ENCODE measurements at regions not wholly inside any gene's neighbourhood (a gene's known extent, or its start where the extent isn't known, plus 50 kb on each side); places are given as distances from the start of the nearest gene placed in this dataset.

DNA sequence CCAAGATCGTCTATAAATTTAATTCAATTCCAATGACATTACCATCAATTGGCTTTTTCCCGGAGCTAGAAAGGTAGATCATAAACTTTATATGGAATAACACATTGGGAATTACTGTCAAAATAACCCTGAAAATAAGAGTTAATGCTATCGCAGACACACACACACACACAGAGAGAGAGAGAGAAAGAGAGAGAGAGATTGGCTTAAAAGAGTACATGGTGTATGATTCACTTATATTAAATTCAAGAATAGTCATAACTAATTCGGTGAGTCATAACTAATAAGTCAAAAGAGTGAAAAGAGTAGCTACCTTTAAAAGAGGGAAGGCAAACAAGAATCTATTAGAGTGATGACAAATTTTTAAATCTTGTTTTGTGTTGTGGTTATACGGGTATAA lies 425.5 kb downstream of the TBC1D32 start:
- no CpG with 5 or more reads among the region's 5 CpGs for WGBS (ENCODE audit: insufficient coverage)
- Histone ChIP-seq H3K9me3 (no peaks in the 10 kb centered on the region), H3K27ac (ENCODE audit: low read length) (no peak overlapping the region), H3K4me3 (ENCODE audit: control insufficient read depth in 1 of 2, extremely low read depth in 1 of 2, low read length in 1 of 2) (no peak overlapping the region), H3K36me3 (ENCODE audit: control insufficient read depth in 2 of 2, extremely low read depth in 1 of 2, insufficient read depth in 1 of 2, low read length in 1 of 2) (no peaks in the 10 kb centered on the region), H3K4me1 (ENCODE audit: control insufficient read depth in 1 of 2, extremely low read depth in 1 of 2, insufficient read depth in 2 of 2, low read length in 2 of 2) (no peaks in the 10 kb centered on the region), H3K27me3 (replicated peaks in 1 of 2; ENCODE audit: control insufficient read depth in 2 of 2, extremely low read depth in 1 of 2, insufficient read depth in 2 of 2, low read length in 1 of 2) (no peaks in the 10 kb centered on the region)
- Mint-ChIP-seq H3K4me1 (no peaks in the 10 kb centered on the region), H3K27ac (no peak overlapping the region), H3K9me3 (no peaks in the 10 kb centered on the region), H3K27me3 (no peaks in the 10 kb centered on the region), H3K36me3 (no peaks in the 10 kb centered on the region), H3K4me3 (no peak overlapping the region)
- DNase-seq: no peak
- ATAC-seq (replicated peaks in 1 of 4): no peak
- ChIA-PET POLR2A (no interaction called here), CTCF (no interaction called here)

- no peaks in the 10 kb centered on the region for H3K4me1 Mint-ChIP-seq
- Histone ChIP-seq H3K27me3 (replicated peaks in 1 of 2; ENCODE audit: control insufficient read depth in 2 of 2, extremely low read depth in 1 of 2, insufficient read depth in 2 of 2, low read length in 1 of 2) (no peaks in the 10 kb centered on the region), H3K9me3 (no peaks in the 10 kb centered on the region), H3K27ac (ENCODE audit: low read length) (no peak overlapping the region), H3K36me3 (ENCODE audit: control insufficient read depth in 2 of 2, extremely low read depth in 1 of 2, insufficient read depth in 1 of 2, low read length in 1 of 2) (no peaks in the 10 kb centered on the region), H3K4me3 (ENCODE audit: control insufficient read depth in 1 of 2, extremely low read depth in 1 of 2, low read length in 1 of 2) (no peak overlapping the region), H3K4me1 (ENCODE audit: control insufficient read depth in 1 of 2, extremely low read depth in 1 of 2, insufficient read depth in 2 of 2, low read length in 2 of 2) (no peaks in the 10 kb centered on the region)
- ChIA-PET CTCF (interaction anchor here in 1 of 2 donors (0.7 kb wide), 1 partner anchor 30 kb away, joined by 3 read pairs; no protein-coding TSS in a partner anchor), POLR2A (interaction anchor here in 1 of 2 donors (0.6 kb wide), 1 partner anchor 878 kb away, joined by 3 read pairs; no protein-coding TSS in a partner anchor)
- 67% methylated on average over 1 of the region's 2 CpGs for WGBS (ENCODE audit: insufficient coverage)
- H3K27ac Mint-ChIP-seq: no peak overlapping the region
- no peak for ATAC-seq (replicated peaks in 1 of 4)
- H3K4me3 Mint-ChIP-seq: no peak overlapping the region
- H3K27me3 Mint-ChIP-seq: no peaks in the 10 kb centered on the region
- no peak for DNase-seq
- no peaks in the 10 kb centered on the region for H3K36me3 Mint-ChIP-seq
- no peaks in the 10 kb centered on the region for H3K9me3 Mint-ChIP-seq
Measured at GRCh38 chr6:120903836-120904235, 430.4 kb downstream of the TBC1D32 start.

DNA sequence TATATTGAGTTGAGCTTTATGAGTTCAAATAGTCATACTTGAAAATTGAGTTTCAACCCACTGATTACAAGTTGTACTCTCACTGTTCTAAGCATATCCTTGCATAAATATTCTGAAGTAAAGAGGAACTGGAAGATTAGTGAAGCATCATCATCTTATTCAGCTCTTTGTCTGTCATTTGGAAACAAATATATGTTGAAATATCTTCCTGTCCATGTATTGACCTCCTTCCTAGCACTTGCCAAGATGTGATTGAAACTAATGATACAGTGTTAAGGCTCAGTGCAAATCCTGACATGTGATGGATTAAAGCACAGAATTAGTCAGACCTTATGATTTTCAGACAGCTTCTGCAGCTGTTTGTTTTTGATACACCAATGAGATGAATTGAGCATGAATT lies 434.3 kb downstream of the TBC1D32 start:
- no peaks in the 10 kb centered on the region for H3K36me3 Mint-ChIP-seq
- CTCF ChIA-PET: no interaction called here
- no peak for ATAC-seq (replicated peaks in 1 of 4)

GRCh38 chr6:120894077-120894476 lies 440.2 kb downstream of the TBC1D32 start:
- 80% methylated on average over 1 of the region's 1 CpG for WGBS (ENCODE audit: insufficient coverage)
- no peak overlapping the region for H3K4me3 ChIP-seq (ENCODE audit: control insufficient read depth in 1 of 2, extremely low read depth in 1 of 2, low read length in 1 of 2)
- H3K4me1 ChIP-seq (ENCODE audit: control insufficient read depth in 1 of 2, extremely low read depth in 1 of 2, insufficient read depth in 2 of 2, low read length in 2 of 2): no peaks in the 10 kb centered on the region
- CTCF ChIA-PET: no interaction called here
- H3K27me3 Mint-ChIP-seq: no peaks in the 10 kb centered on the region
- no peak for ATAC-seq (replicated peaks in 1 of 4)
- no peak overlapping the region for H3K4me3 Mint-ChIP-seq
- no peaks in the 10 kb centered on the region for H3K27me3 ChIP-seq (replicated peaks in 1 of 2; ENCODE audit: control insufficient read depth in 2 of 2, extremely low read depth in 1 of 2, insufficient read depth in 2 of 2, low read length in 1 of 2)
- no peaks in the 10 kb centered on the region for H3K9me3 ChIP-seq
- no peak overlapping the region for H3K27ac Mint-ChIP-seq
- no peaks in the 10 kb centered on the region for H3K36me3 Mint-ChIP-seq
- H3K4me1 Mint-ChIP-seq: no peaks in the 10 kb centered on the region
- POLR2A ChIA-PET: no interaction called here
- no peaks in the 10 kb centered on the region for H3K36me3 ChIP-seq (ENCODE audit: control insufficient read depth in 2 of 2, extremely low read depth in 1 of 2, insufficient read depth in 1 of 2, low read length in 1 of 2)
- no peak overlapping the region for H3K27ac ChIP-seq (ENCODE audit: low read length)
- no peak for DNase-seq
- peaks cover 14 to 30% (median 29%) of the 10 kb centered on the region in 3 donors for H3K9me3 Mint-ChIP-seq

More for the DNA sequence above, 434.3 kb downstream of the TBC1D32 start:
- no peaks in the 10 kb centered on the region for H3K27me3 Mint-ChIP-seq
- no peak overlapping the region for H3K27ac Mint-ChIP-seq
- no peaks in the 10 kb centered on the region for H3K4me1 Mint-ChIP-seq
- H3K4me1 ChIP-seq (ENCODE audit: control insufficient read depth in 1 of 2, extremely low read depth in 1 of 2, insufficient read depth in 2 of 2, low read length in 2 of 2): no peaks in the 10 kb centered on the region
- no peak overlapping the region for H3K4me3 Mint-ChIP-seq
- POLR2A ChIA-PET: no interaction called here
- H3K9me3 Mint-ChIP-seq: peaks cover 2 to 10% (median 5%) of the 10 kb centered on the region in 3 donors
- H3K4me3 ChIP-seq (ENCODE audit: control insufficient read depth in 1 of 2, extremely low read depth in 1 of 2, low read length in 1 of 2): no peak overlapping the region
- no peaks in the 10 kb centered on the region for H3K36me3 ChIP-seq (ENCODE audit: control insufficient read depth in 2 of 2, extremely low read depth in 1 of 2, insufficient read depth in 1 of 2, low read length in 1 of 2)
- no peaks in the 10 kb centered on the region for H3K27me3 ChIP-seq (replicated peaks in 1 of 2; ENCODE audit: control insufficient read depth in 2 of 2, extremely low read depth in 1 of 2, insufficient read depth in 2 of 2, low read length in 1 of 2)
- H3K27ac ChIP-seq (ENCODE audit: low read length): no peak overlapping the region
- no peak for DNase-seq
- no peaks in the 10 kb centered on the region for H3K9me3 ChIP-seq

GRCh38 chr6:120876931-120877330 lies 457.3 kb downstream of the TBC1D32 start:
- H3K4me1 Mint-ChIP-seq: no peaks in the 10 kb centered on the region
- no peak for ATAC-seq (replicated peaks in 1 of 4)
- CTCF ChIA-PET: no interaction called here
- no peaks in the 10 kb centered on the region for H3K27me3 Mint-ChIP-seq
- no peaks in the 10 kb centered on the region for H3K36me3 Mint-ChIP-seq
- peaks cover 0 to 5% of the 10 kb centered on the region in 2 experiments for H3K27me3 ChIP-seq (replicated peaks in 1 of 2; ENCODE audit: control insufficient read depth in 2 of 2, extremely low read depth in 1 of 2, insufficient read depth in 2 of 2, low read length in 1 of 2)
- H3K27ac ChIP-seq (ENCODE audit: low read length): no peak overlapping the region
- H3K4me1 ChIP-seq (ENCODE audit: control insufficient read depth in 1 of 2, extremely low read depth in 1 of 2, insufficient read depth in 2 of 2, low read length in 2 of 2): no peaks in the 10 kb centered on the region
- H3K9me3 ChIP-seq: no peaks in the 10 kb centered on the region
- H3K9me3 Mint-ChIP-seq: peaks cover 3 to 7% (median 5%) of the 10 kb centered on the region in 3 donors
- H3K4me3 ChIP-seq (ENCODE audit: control insufficient read depth in 1 of 2, extremely low read depth in 1 of 2, low read length in 1 of 2): no peak overlapping the region
- WGBS (ENCODE audit: insufficient coverage): 67% methylated on average over 1 of the region's 1 CpG
- H3K36me3 ChIP-seq (ENCODE audit: control insufficient read depth in 2 of 2, extremely low read depth in 1 of 2, insufficient read depth in 1 of 2, low read length in 1 of 2): no peaks in the 10 kb centered on the region
- no peak overlapping the region for H3K4me3 Mint-ChIP-seq
- DNase-seq: no peak
- POLR2A ChIA-PET: no interaction called here
- H3K27ac Mint-ChIP-seq: no peak overlapping the region

- ATAC-seq (replicated peaks in 1 of 4) (no peak), DNase-seq (no peak)
- H3K9me3 ChIP-seq: no peaks in the 10 kb centered on the region
- H3K27ac Mint-ChIP-seq: no peak overlapping the region
- no peaks in the 10 kb centered on the region for H3K36me3 Mint-ChIP-seq
- H3K4me1 Mint-ChIP-seq: no peaks in the 10 kb centered on the region
- no peaks in the 10 kb centered on the region for H3K4me1 ChIP-seq (ENCODE audit: control insufficient read depth in 1 of 2, extremely low read depth in 1 of 2, insufficient read depth in 2 of 2, low read length in 2 of 2)
- H3K27ac ChIP-seq (ENCODE audit: low read length): no peak overlapping the region
- no peak overlapping the region for H3K4me3 Mint-ChIP-seq
- H3K27me3 ChIP-seq (replicated peaks in 1 of 2; ENCODE audit: control insufficient read depth in 2 of 2, extremely low read depth in 1 of 2, insufficient read depth in 2 of 2, low read length in 1 of 2): peaks cover 0 to 6% of the 10 kb centered on the region in 2 experiments
- H3K9me3 Mint-ChIP-seq: peaks cover 3 to 7% (median 5%) of the 10 kb centered on the region in 3 donors
- H3K27me3 Mint-ChIP-seq: no peaks in the 10 kb centered on the region
- ChIA-PET CTCF (no interaction called here), POLR2A (no interaction called here)
- WGBS (ENCODE audit: insufficient coverage): no CpG with 5 or more reads among the region's 1 CpG
- H3K36me3 ChIP-seq (ENCODE audit: control insufficient read depth in 2 of 2, extremely low read depth in 1 of 2, insufficient read depth in 1 of 2, low read length in 1 of 2): no peaks in the 10 kb centered on the region
- H3K4me3 ChIP-seq (ENCODE audit: control insufficient read depth in 1 of 2, extremely low read depth in 1 of 2, low read length in 1 of 2): no peak overlapping the region
Measured at GRCh38 chr6:120876424-120876823, 457.9 kb downstream of the TBC1D32 start.

DNA sequence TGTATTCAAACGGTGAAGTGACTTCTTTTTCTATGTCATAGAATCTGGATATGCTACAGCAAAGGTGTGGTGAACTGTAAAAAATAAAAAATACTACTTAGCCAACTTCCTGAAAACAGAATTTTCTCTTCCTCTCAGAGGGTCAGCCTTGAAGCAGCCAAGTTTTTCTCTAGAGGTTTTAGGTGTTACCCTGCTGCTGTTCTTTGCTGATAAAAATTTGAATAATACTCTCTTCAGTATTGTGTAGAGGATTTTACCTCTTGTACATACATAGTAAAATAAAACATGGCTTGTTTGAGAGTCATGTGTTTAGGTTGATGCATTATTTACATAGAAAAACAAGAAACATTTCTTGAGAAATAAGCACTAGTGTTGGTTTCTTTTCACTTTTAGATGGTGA lies 458.4 kb downstream of the TBC1D32 start:
- Mint-ChIP-seq H3K9me3 (peaks cover 3 to 7% (median 5%) of the 10 kb centered on the region in 3 donors), H3K4me1 (no peaks in the 10 kb centered on the region), H3K4me3 (no peak overlapping the region), H3K27ac (no peak overlapping the region), H3K27me3 (no peaks in the 10 kb centered on the region), H3K36me3 (no peaks in the 10 kb centered on the region)
- Histone ChIP-seq H3K27ac (ENCODE audit: low read length) (no peak overlapping the region), H3K4me1 (ENCODE audit: control insufficient read depth in 1 of 2, extremely low read depth in 1 of 2, insufficient read depth in 2 of 2, low read length in 2 of 2) (no peaks in the 10 kb centered on the region), H3K4me3 (ENCODE audit: control insufficient read depth in 1 of 2, extremely low read depth in 1 of 2, low read length in 1 of 2) (no peak overlapping the region), H3K9me3 (no peaks in the 10 kb centered on the region), H3K27me3 (replicated peaks in 1 of 2; ENCODE audit: control insufficient read depth in 2 of 2, extremely low read depth in 1 of 2, insufficient read depth in 2 of 2, low read length in 1 of 2) (peaks cover 0 to 6% of the 10 kb centered on the region in 2 experiments), H3K36me3 (ENCODE audit: control insufficient read depth in 2 of 2, extremely low read depth in 1 of 2, insufficient read depth in 1 of 2, low read length in 1 of 2) (no peaks in the 10 kb centered on the region)
- CTCF ChIA-PET: no interaction called here
- POLR2A ChIA-PET: no interaction called here
- no CpG with 5 or more reads among the region's 1 CpG for WGBS (ENCODE audit: insufficient coverage)
- no peak for ATAC-seq (replicated peaks in 1 of 4)
- DNase-seq: no peak
